HG03432 (cell line): ENCODE measurements at regions not wholly inside any gene's neighbourhood (a gene's known extent, or its start where the extent isn't known, plus 50 kb on each side); places are given as distances from the start of the nearest gene placed in this dataset.
A peak's percentile ranks its signal among the peaks of the same experiment; 100 is the strongest.
"Not testable (repeated sequence)": the region's sequence is repeated elsewhere in the genome, so short reads cannot be mapped to it uniquely, and the experiment has no call there.

ENCODE experiments used
- ATAC-seq: cut with Tn5 transposase; IDR thresholded peaks from one replicate; pipeline ENCODE4 v1.9.1; 2021; ENCODE audit warnings: mild to moderate bottlenecking, moderate library complexity; ENCODE audit not compliant: unreplicated experiment

- ATAC-seq: not testable (repeated sequence)
Observed at GRCh38 chr1:245102149-245102548, 52.6 kb upstream of the KIF26B start.

- ATAC-seq: no peak
Observed at GRCh38 chr1:245099401-245099800, 55.4 kb upstream of the KIF26B start.

- no peak for ATAC-seq
Observed at GRCh38 chr1:245098924-245099323, 55.9 kb upstream of the KIF26B start.

- no peak for ATAC-seq
Observed at GRCh38 chr1:245096311-245097066, 58.3 kb upstream of the KIF26B start.

- ATAC-seq: no peak
Observed at GRCh38 chr1:245095903-245096302, 58.9 kb upstream of the KIF26B start.

- no peak for ATAC-seq
Observed at GRCh38 chr1:245094954-245095353, 59.8 kb upstream of the KIF26B start.

GRCh38 chr1:245094092-245094491, 60.7 kb upstream of the KIF26B start:
- no peak for ATAC-seq

- no peak for ATAC-seq
Observed at GRCh38 chr1:245092638-245092976, 62.2 kb upstream of the KIF26B start.

GRCh38 chr1:245091818-245092637, 62.8 kb upstream of the KIF26B start:
- no peak for ATAC-seq

- ATAC-seq: no peak
Observed at GRCh38 chr1:245091171-245091621, 63.6 kb upstream of the KIF26B start.

- no peak for ATAC-seq
Observed at GRCh38 chr1:245090491-245091090, 64.2 kb upstream of the KIF26B start.

- no peak for ATAC-seq
Observed at GRCh38 chr1:245087723-245088122, 67.1 kb upstream of the KIF26B start.

- no peak for ATAC-seq
Observed at GRCh38 chr1:245086389-245086969, 68.3 kb upstream of the KIF26B start.

GRCh38 chr1:245085508-245086095, 69.2 kb upstream of the KIF26B start:
- ATAC-seq: peak; percentile 57

GRCh38 chr1:245084551-245084950, 70.2 kb upstream of the KIF26B start:
- no peak for ATAC-seq

- no peak for ATAC-seq
Observed at GRCh38 chr1:245079021-245079609, 75.7 kb upstream of the KIF26B start.

GRCh38 chr1:245074898-245075297, 79.9 kb upstream of the KIF26B start:
- no peak for ATAC-seq

GRCh38 chr1:245074232-245074747, 80.5 kb upstream of the KIF26B start:
- ATAC-seq: no peak

- no peak for ATAC-seq
Observed at GRCh38 chr1:245070836-245071615, 83.8 kb upstream of the KIF26B start.

- ATAC-seq: no peak
Observed at GRCh38 chr1:245067257-245067656, 87.5 kb upstream of the KIF26B start.
